Activated CD4-positive, CD25-positive, alpha-beta regulatory T cell (primary cell): ENCODE measurements at regions not wholly inside any gene's neighbourhood (a gene's known extent, or its start where the extent isn't known, plus 50 kb on each side); places are given as distances from the start of the nearest gene placed in this dataset.
"Not testable (repeated sequence)": the region's sequence is repeated elsewhere in the genome, so short reads cannot be mapped to it uniquely, and the experiment has no call there.

Experiments
- DNase-seq, 4 experiments: peaks; one replicate each; lab custom pipeline; 2025; lab: John Stamatoyannopoulos, UW

DNA sequence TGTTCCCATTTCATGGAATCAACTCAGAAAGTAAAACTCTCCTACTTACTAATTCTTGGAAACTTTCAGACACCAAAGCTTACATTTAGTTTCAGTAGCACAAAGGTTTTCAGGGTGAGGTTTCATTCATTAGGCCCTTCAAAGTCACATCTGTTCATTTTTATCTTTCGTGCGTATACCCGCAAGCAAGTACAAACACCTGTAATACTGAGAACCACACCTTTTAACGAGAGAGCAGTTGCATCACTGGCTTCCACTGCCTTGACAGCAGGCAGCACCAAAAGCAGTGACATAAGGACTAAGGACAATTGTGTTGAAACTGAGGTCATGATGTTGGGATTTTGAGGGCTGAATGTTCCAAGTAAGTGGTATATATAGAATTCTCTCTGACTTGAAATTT is 60.5 kb downstream of the GOLGA6L22 start:
- not testable (repeated sequence) for DNase-seq

DNA sequence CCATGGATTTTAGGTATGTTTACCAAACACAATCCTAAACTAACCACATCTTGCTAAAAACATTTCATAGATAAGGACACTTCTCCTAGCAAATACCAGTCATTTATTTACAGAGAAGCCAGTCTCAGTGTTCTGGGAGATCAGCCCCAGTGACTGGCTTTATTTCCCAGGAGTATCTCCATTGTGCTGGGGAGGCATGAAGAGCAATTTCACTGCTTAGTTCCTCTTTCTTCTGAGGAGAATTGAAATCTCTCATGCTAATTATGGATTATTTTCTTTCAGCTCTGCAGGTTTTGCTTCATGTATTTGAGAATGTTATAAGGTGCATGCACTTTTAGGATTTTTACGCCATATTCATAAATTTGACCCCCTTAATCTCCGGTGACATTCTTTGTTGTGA is 67.8 kb downstream of the GOLGA6L22 start:
- not testable (repeated sequence) for DNase-seq

- not testable (repeated sequence) for DNase-seq
Measured at GRCh38 chr15:22527016-22527415, 68.3 kb downstream of the GOLGA6L22 start.

DNA sequence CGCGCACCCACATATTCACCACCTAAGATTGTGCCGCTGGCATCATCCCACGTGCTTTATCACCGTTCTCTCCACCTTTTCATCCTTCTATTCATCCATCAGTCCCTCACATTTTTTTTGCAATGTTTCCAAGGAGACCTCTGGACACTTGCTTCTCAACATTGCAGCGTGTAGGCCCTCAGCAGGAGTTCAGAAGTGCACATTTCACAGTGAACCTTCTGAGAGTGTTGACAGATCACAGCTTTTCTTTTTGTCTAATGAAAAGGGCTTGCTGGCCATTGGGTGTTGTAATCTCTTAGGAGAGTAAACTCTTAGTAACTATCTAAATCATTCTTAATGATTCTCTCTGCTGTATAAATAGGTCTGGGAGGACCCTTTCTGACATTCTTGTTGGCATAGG is 70.5 kb downstream of the GOLGA6L22 start:
- not testable (repeated sequence) for DNase-seq

DNA sequence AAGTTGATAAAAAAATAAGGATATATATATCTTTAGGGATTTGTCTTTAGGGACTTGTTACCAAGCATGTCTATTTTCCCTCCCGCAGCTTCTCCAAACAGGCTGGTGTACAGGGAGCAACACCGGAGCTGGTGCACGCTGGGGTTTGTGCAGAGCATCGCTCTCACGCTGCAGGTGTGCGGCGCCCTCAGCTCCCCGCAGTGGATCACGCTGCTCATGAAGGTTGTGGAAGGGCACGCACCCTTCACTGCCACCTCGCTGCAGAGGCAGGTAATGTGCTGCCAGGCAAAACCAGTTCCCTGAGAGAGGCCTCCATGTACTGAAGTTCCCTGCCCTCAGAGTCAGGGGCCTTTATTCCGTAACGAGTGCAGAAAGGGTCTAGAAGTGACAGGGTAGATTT is 101.0 kb downstream of the GOLGA6L22 start:
- DNase-seq = not testable (repeated sequence)

GRCh38 chr15:22561716-22562115 is 103.0 kb downstream of the GOLGA6L22 start:
- DNase-seq = not testable (repeated sequence)

DNA sequence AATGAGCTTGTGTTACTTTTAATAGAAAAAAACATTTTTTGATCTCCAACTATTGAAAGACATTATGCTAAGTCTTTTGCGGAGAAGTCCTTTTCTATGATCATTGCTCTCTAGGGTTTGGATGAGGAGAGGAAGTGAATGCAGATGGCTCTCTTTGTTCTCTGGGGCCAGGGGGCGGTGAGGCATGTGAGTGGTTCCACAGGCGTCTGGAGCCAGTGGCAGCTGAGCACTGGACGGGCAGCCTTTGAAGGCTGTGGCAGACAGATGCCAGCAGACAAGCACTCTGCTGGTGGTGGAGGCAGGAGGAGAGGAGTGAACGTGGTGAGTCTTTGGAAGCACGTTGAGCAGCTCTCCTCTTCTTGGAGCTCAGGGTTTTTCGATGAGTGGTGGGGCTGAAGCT is 107.8 kb downstream of the GOLGA6L22 start:
- not testable (repeated sequence) for DNase-seq

GRCh38 chr15:22569486-22569885 is 110.8 kb downstream of the GOLGA6L22 start:
- not testable (repeated sequence) for DNase-seq

GRCh38 chr15:22572152-22572735 is 113.5 kb downstream of the GOLGA6L22 start:
- DNase-seq = not testable (repeated sequence)

GRCh38 chr15:22572792-22573191 is 114.1 kb downstream of the GOLGA6L22 start:
- DNase-seq = not testable (repeated sequence)

DNA sequence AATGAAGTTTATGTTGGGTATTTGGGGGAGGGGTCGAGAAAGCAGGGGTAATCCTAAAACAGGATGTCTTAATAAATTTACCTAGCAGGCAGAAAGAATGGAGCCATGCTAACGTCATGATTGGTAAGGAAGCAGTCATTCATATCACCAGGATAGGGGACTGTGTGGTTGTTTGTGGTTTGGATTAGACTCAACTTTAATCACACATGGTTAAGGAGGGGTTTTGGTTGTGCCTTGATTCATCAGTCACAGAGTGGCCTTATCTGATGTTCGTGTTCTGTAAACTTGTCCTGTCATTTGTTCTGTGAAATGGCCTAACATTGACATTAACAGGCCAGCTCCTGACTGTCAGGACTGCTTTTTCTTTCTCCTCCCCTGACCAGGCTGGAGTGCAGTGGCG is 119.1 kb downstream of the GOLGA6L22 start:
- not testable (repeated sequence) for DNase-seq

DNA sequence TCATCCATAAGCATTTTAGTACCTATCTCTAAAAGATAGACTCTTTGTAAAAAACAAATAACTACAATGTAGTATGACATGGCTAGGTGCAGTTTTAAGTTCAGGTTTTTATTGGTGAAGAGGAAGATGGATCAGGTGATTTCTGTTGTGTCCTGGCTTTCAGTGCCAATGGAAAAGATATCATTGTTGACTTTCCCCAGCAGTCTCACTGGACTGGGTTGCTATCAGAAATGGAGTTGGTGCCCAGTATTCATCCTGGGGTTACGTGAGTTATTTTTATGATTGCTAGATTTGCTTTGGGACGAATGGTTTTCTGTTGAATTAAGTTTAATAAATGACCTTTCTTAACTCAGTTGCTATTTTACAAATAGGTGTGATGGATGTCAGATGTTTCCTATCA is 120.5 kb downstream of the GOLGA6L22 start:
- DNase-seq = not testable (repeated sequence)

GRCh38 chr15:22587391-22587790 is 128.7 kb downstream of the GOLGA6L22 start:
- DNase-seq = not testable (repeated sequence)

DNA sequence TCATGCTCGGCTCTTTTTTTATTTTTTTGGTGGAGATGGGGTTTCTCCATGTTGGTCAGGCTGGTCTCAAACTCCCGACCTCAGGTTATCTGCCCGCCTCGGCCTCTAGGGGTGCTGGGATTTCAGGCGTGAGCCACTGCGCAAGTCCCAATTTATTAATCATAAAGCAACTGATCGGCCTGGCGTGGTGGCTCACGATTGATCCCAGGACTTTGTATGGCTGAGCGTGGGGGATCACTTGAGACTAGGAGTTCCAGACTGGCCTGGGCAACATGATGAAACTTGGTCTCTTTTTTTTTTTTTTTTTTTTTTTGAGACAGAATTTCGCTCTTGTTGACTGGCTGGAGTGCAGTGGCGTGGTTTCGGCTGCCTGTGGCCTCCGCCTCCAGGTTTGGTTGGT is 139.8 kb downstream of the GOLGA6L22 start:
- not testable (repeated sequence) for DNase-seq

GRCh38 chr15:22599526-22600320 is 141.0 kb downstream of the GOLGA6L22 start:
- DNase-seq = not testable (repeated sequence)

DNA sequence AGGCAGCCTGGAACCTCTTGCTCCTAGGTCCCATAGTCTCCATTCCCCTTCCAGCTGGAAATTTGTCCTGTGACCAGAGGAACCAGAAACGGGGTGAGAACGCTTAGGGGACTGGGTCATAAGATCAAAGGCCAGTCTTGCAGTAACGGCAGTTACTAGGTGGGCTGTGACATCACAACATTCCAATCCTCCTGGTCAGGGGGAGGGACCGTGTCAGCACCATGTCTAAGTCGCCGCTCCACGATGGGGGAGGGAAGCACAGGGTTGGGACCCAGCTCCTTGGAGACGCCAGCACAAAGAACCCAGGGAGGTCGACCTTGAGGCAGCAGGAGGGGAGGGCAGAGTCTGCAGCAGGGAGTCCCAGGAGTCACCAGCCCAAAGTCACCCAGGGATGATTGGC is 158.3 kb downstream of the GOLGA6L22 start:
- not testable (repeated sequence) for DNase-seq

DNA sequence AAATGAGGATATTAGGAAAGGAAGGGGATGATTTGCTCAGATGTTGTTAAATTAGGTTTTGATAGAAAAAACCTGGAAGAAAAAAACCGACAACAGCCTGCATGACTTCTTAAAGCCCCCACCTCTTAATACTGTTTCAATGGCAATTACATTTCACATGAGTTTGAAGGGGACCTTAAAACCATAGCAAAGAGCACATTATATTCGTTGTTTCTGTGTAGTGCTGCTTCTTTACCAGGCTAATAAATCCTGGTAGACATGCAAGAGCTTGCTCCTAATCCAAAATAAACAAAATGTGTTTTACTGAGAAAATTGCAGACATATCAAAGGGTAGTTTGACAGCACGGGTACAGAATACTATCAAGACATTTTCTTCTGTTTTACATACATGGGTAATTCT is 154.7 kb upstream of the NIPA1 start:
- not testable (repeated sequence) for DNase-seq

- not testable (repeated sequence) for DNase-seq
Measured at GRCh38 chr15:22639983-22640382, 146.5 kb upstream of the NIPA1 start.

- DNase-seq = not testable (repeated sequence)
Measured at GRCh38 chr15:22649458-22649857, 137.0 kb upstream of the NIPA1 start.

GRCh38 chr15:22651179-22651578 is 135.3 kb upstream of the NIPA1 start:
- DNase-seq = not testable (repeated sequence)

DNA sequence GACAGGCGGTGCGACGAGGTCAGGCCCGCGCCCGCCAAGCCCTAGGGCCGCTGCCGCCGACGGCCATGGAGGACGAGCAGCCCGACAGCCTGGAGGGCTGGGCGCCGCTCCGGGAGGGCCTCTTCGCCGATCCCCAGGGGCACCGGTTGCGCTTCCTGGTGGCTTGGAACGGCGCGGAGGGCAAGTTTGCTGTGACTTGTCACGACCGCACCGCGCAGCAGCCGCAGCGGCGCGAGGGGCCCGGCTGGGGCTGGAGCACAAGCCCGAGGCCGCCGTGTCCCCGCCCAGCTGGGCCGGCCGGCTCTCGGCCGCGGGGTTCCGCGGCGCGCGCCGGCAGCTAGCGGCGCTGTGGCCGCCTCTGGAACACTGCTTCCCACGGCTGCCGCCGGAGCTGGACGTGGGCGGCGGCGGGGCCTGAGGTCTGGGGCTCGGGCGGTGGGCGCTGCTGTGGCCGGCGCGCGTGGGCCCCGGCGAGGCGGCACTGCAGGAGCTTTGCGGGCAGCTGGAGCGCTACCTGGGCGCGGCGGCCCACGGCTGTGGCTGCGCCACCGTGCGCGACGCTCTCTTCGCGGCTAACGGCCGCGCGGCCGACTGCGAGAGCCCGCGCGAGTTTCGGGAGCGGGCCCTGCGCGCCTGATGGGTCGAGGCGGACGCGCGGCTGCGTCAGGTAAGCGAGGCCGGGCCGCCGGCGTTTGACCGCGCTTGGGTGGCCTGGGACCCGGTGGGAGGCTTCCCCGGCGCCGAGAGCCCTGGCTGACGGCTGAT is 122.0 kb upstream of the NIPA1 start:
- peak in 2 of 4 experiments; percentile 4 to 8 for DNase-seq

GRCh38 chr15:22665059-22665702 is 121.3 kb upstream of the NIPA1 start:
- not testable (repeated sequence) for DNase-seq
